SK-N-MC (cell line): ENCODE measurements at regions not wholly inside any gene's neighbourhood (a gene's known extent, or its start where the extent isn't known, plus 50 kb on each side); places are given as distances from the start of the nearest gene placed in this dataset.

Experiments used
- EZH2 ChIP-seq: fragments of 200-600 bp; sonication (generic); IDR thresholded peaks from one replicate; pipeline ENCODE4 v1.6.1; 2017; ENCODE audit warnings: antibody characterized with exemption
- FOXP2 ChIP-seq: optimal IDR thresholded peaks from 2 replicates; pipeline ENCODE3; 2011; ENCODE audit warnings: mild to moderate bottlenecking, moderate library complexity; ENCODE audit not compliant: insufficient read depth; ENCODE audit errors: extremely low read length, control extremely low read depth
- POLR2AphosphoS5 ChIP-seq: IDR thresholded peaks from 2 replicates; pipeline ENCODE4 v1.6.1; 2012; ENCODE audit warnings: mild to moderate bottlenecking, low read depth, low read length, borderline replicate concordance

GRCh38 chr4:100838286-100838685, 320.5 kb upstream of the EMCN start:
- TF ChIP-seq EZH2: no peak
- no peak for TF ChIP-seq POLR2AphosphoS5
- TF ChIP-seq FOXP2: no peak
